Upper lobe of left lung (tissue), 4 donors: ENCODE measurements at regions not wholly inside any gene's neighbourhood (a gene's known extent, or its start where the extent isn't known, plus 50 kb on each side); places are given as distances from the start of the nearest gene placed in this dataset.

Experiments
- CTCF ChIP-seq, 6 experiments: fragments of 450-650 bp in 4 of 6; fragments of 200-600 bp in 2 of 6; sonication (generic) in 2 of 6; IDR thresholded peaks; one replicate each; pipeline ENCODE4 v1.5.1; 2016 to 2019; ENCODE audit warnings: antibody characterized with exemption in 6 of 6
- POLR2A ChIP-seq, 4 donors: fragments of 450-650 bp; IDR thresholded peaks; one replicate each; pipeline ENCODE4 v1.5.1; 2016 to 2017; ENCODE audit warnings: antibody characterized with exemption in 4 of 4, mild to moderate bottlenecking in 2 of 4
- POLR2AphosphoS5 ChIP-seq, 2 donors: sonication (generic); formaldehyde crosslinking; IDR thresholded peaks; one replicate each; pipeline ENCODE4 v1.5.1; 2017; ENCODE audit warnings: antibody characterized with exemption in 2 of 2

- TF ChIP-seq CTCF (IDR thresholded peaks at IDR 0.05) = peak in 1 of 6 experiments; percentile 14
- no peak for TF ChIP-seq POLR2AphosphoS5 (IDR thresholded peaks at IDR 0.05)
- no peak for TF ChIP-seq POLR2A (IDR thresholded peaks at IDR 0.05)
Observed at GRCh38 chr3:75171630-75172230, 492.4 kb upstream of the FRG2C start.
